BLaER1 (cell line): ENCODE measurements at regions not wholly inside any gene's neighbourhood (a gene's known extent, or its start where the extent isn't known, plus 50 kb on each side); places are given as distances from the start of the nearest gene placed in this dataset.

Source experiments
- H3K27ac ChIP-seq: shearing (Covaris generic); formaldehyde crosslinking; 2 replicates; pipeline ENCODE4 v1.8.1; 2022
- H3K27me3 ChIP-seq: shearing (Covaris generic); formaldehyde crosslinking; 2 replicates; pipeline ENCODE4 v1.8.1; 2022
- H3K36me3 ChIP-seq: shearing (Covaris generic); formaldehyde crosslinking; 2 replicates; pipeline ENCODE4 v1.8.1; 2022
- H3K4me1 ChIP-seq: shearing (Covaris generic); formaldehyde crosslinking; 2 replicates; pipeline ENCODE4 v1.8.1; 2022
- H3K4me2 ChIP-seq: shearing (Covaris generic); formaldehyde crosslinking; 2 replicates; pipeline ENCODE4 v1.8.1; 2022
- H3K4me3 ChIP-seq: shearing (Covaris generic); formaldehyde crosslinking; 2 replicates; pipeline ENCODE4 v1.8.1; 2022
- H3K9ac ChIP-seq: shearing (Covaris generic); formaldehyde crosslinking; 2 replicates; pipeline ENCODE4 v1.8.1; 2022
- H3K9me3 ChIP-seq: shearing (Covaris generic); formaldehyde crosslinking; 2 replicates; pipeline ENCODE4 v1.8.1; 2022
- H4K20me1 ChIP-seq: shearing (Covaris generic); formaldehyde crosslinking; 2 replicates; pipeline ENCODE4 v1.8.1; 2022
- Cebpa-rat ChIP-seq: shearing (Covaris generic); IDR thresholded peaks from 2 replicates; pipeline ENCODE4 v1.8.1; 2022

GRCh38 chr4:26162101-26162500 is 158.7 kb upstream of the RBPJ start:
- Histone ChIP-seq H4K20me1 (no peaks in the 10 kb centered on the region), H3K4me3 (no peak overlapping the region), H3K4me1 (no peaks in the 10 kb centered on the region), H3K9ac (no peak overlapping the region), H3K4me2 (no peak overlapping the region), H3K27me3 (no peaks in the 10 kb centered on the region), H3K36me3 (no peaks in the 10 kb centered on the region), H3K27ac (no peak overlapping the region), H3K9me3 (0 out of 2 replicates have a peak, but pooled peaks cover 5% of the 10 kb centered on the region)
- no peak for TF ChIP-seq Cebpa-rat

DNA sequence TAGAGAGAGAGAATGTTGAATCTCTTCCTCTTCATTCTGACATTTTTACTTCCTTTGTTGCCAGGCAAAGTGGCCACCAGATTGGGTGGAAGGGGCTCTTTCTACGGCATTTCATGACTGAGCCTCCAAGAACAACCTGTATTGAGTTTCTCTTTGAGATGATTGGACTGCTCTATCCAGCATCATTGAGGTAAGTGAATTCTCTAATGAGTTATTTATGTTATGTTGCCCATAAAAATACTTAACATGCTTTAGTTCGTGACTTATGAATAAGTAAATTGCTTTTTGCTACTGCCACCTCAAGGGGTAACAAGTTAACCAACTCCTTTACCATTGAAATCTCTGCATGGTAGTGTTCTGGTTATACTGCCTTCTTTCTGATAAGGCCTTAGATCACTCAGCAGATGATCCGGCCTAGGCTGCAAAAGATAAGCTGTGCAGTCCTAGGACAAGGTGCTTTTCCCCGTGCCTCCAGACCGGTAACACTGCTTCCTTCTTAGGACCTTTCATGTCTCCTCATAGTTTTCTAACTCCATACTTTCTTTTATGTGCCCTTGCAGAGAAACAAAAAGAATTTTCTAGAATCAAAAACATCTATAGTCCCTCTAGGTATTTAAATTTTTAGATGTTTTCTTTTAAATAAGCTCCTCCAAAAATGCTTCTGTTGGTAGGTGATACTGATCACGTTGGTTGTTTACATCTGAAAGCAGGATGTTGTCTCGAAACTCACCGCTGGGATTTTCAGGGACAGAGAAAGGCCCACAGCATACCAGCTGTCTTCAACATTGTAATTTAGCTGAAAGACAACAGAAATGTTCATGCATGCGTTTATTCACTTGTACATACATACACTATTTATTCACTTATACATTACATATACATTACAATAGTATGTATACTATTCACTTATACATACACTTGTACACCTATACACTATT is 157.1 kb upstream of the RBPJ start:
- no peak overlapping the region for H3K4me3 ChIP-seq
- no peaks in the 10 kb centered on the region for H4K20me1 ChIP-seq

DNA sequence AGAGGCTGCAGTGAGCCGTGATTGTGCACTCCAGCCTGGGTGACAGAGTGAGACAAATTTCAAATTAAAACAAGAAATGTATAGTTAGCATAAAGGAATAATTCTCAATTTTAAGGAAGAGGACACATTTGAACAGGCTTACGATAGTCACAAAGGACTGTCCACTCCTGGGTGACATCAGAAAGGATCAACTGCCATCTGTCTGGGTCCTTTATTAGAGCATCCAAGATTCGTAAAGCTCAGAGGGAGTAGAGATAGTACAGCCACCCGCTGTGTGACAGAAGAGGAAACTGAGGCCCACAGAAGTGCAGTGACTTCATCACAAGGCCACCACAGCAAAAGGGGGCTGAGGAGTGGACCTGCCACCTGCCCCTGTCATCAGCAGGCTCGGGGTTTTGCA is 149.3 kb upstream of the RBPJ start:
- no peak overlapping the region for H3K4me2 ChIP-seq
- no peak overlapping the region for H3K4me3 ChIP-seq
- no peaks in the 10 kb centered on the region for H3K36me3 ChIP-seq
- no peak for TF ChIP-seq Cebpa-rat
- H3K4me1 ChIP-seq, result no peaks in the 10 kb centered on the region
- H3K27ac ChIP-seq, result no peak overlapping the region
- no peaks in the 10 kb centered on the region for H3K27me3 ChIP-seq
- H3K9ac ChIP-seq, result no peak overlapping the region
- no peaks in the 10 kb centered on the region for H4K20me1 ChIP-seq
- H3K9me3 ChIP-seq, result 0 out of 2 replicates have a peak, but pooled peaks cover 5% of the 10 kb centered on the region

More for the DNA sequence above, 157.1 kb upstream of the RBPJ start:
- Histone ChIP-seq H3K4me1 (no peaks in the 10 kb centered on the region), H3K9me3 (0 out of 2 replicates have a peak, but pooled peaks cover 5% of the 10 kb centered on the region), H3K4me2 (no peak overlapping the region), H3K27me3 (no peaks in the 10 kb centered on the region), H3K27ac (no peak overlapping the region), H3K9ac (no peak overlapping the region), H3K36me3 (no peaks in the 10 kb centered on the region)
- TF ChIP-seq Cebpa-rat, result no peak

DNA sequence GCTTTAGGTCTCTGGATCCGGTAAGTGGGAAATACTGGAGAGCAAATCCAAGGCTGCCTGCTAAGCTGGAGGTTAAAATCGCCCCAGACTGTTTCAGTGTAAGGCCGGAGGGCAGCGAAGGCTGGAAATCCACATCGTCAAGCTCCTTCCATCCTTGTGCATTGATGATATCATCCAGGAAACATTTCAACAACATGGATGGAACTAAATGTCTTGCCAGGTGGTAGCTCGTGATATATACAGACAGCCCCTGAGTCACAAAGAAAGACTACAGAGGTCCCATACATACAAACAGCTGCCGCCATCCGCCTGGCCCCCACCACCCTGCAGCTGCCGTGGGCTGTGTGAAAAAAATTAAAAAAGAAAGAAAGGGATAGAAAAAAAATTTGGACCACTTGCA is 148.9 kb upstream of the RBPJ start:
- H3K4me2 ChIP-seq, result no peak overlapping the region
- no peak overlapping the region for H3K27ac ChIP-seq
- H3K27me3 ChIP-seq, result no peaks in the 10 kb centered on the region
- no peak for TF ChIP-seq Cebpa-rat
- H3K4me3 ChIP-seq, result no peak overlapping the region
- H3K4me1 ChIP-seq, result no peaks in the 10 kb centered on the region
- H3K36me3 ChIP-seq, result no peaks in the 10 kb centered on the region
- H4K20me1 ChIP-seq, result no peaks in the 10 kb centered on the region
- no peak overlapping the region for H3K9ac ChIP-seq
- 0 out of 2 replicates have a peak, but pooled peaks cover under 1% of the 10 kb centered on the region for H3K9me3 ChIP-seq

GRCh38 chr4:26173619-26174018 is 147.2 kb upstream of the RBPJ start:
- no peak overlapping the region for H3K4me3 ChIP-seq
- no peak overlapping the region for H3K4me2 ChIP-seq
- H3K9me3 ChIP-seq, result no peaks in the 10 kb centered on the region
- no peaks in the 10 kb centered on the region for H3K36me3 ChIP-seq
- no peaks in the 10 kb centered on the region for H4K20me1 ChIP-seq
- peaks cover 6% of the 10 kb centered on the region for H3K4me1 ChIP-seq
- no peaks in the 10 kb centered on the region for H3K27me3 ChIP-seq
- no peak overlapping the region for H3K9ac ChIP-seq
- TF ChIP-seq Cebpa-rat, result no peak
- no peak overlapping the region for H3K27ac ChIP-seq

- Histone ChIP-seq H3K4me3 (no peak overlapping the region), H3K36me3 (no peaks in the 10 kb centered on the region), H3K9ac (no peak overlapping the region), H4K20me1 (no peaks in the 10 kb centered on the region), H3K9me3 (no peaks in the 10 kb centered on the region), H3K27me3 (no peaks in the 10 kb centered on the region), H3K27ac (no peak overlapping the region), H3K4me1 (peaks cover 10% of the 10 kb centered on the region), H3K4me2 (no peak overlapping the region)
- no peak for TF ChIP-seq Cebpa-rat
Observed at GRCh38 chr4:26174027-26174426, 146.8 kb upstream of the RBPJ start.

DNA sequence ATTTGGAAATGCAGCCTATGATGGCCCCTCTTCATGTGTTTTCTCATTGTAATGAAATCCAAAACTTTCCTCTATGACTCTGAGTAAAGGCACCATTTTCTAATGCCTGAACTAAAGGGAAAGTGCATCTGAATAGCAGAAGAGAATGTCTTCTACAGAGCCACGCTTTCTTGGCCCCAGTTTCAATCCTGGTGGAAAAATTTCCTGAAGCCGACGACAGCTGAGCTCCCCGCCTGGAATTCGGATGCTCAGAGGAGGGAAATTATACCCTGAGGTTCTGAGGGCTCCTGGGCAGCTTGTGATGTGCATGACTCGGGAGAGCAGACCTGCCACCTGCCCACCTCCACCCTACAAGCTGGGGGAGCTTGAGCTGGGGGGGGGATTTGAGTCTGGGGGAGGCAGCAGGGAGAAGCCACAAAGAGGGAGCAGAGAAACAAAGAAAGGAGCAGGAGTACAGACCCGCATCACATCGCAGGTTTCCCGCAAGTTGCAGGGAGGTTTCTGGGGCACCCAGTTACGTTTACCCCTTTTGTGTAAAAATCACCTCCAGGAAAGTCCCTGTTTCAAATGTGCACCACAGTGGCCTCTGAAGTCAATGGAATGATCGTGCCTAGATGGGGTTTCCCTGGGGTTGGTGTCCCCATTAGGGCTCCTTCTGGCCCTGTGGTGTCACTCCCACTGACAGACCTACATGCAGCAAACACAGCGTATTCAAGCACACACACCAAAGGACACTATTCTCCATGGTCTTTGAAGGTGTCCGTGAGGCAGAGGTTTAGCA is 145.6 kb upstream of the RBPJ start:
- Histone ChIP-seq H3K27me3 (no peaks in the 10 kb centered on the region), H3K9ac (no peak overlapping the region), H3K4me2 (no peak overlapping the region), H3K36me3 (no peaks in the 10 kb centered on the region), H3K9me3 (no peaks in the 10 kb centered on the region), H3K27ac (no peak overlapping the region), H3K4me1 (peaks cover 15% of the 10 kb centered on the region), H3K4me3 (no peak overlapping the region), H4K20me1 (no peaks in the 10 kb centered on the region)
- TF ChIP-seq Cebpa-rat, result no peak

DNA sequence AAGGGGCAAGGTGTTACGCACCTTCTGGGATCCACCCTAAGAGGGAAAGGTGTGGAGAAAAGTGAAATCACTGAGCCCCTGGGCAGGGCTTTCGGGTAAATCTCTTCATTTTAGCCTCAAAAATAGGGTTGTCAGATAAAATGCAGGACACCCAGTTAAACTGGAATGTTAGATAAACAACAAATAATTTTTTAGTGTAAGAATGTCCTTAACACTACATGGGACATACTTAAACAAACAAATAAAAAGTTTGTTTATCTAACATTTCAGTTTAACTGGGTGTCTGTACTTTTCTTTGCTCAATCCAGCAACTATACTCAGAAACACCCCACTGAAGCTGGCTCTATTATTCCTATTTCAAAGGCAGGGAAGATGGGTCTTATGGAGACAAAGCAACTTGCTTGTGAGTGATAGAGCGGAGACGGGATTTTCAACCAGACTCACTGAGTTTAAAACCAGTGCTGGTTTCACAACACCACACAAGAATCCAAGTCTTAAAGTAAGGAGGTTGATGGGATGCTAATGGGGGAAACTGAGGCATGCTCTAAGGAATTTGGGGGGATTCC is 144.8 kb upstream of the RBPJ start:
- no peaks in the 10 kb centered on the region for H4K20me1 ChIP-seq
- peaks cover 15% of the 10 kb centered on the region for H3K4me1 ChIP-seq
- no peak overlapping the region for H3K4me3 ChIP-seq
- H3K36me3 ChIP-seq, result no peaks in the 10 kb centered on the region
- no peak overlapping the region for H3K27ac ChIP-seq
- TF ChIP-seq Cebpa-rat, result no peak
- H3K4me2 ChIP-seq, result no peak overlapping the region
- no peaks in the 10 kb centered on the region for H3K27me3 ChIP-seq
- H3K9ac ChIP-seq, result no peak overlapping the region
- H3K9me3 ChIP-seq, result no peaks in the 10 kb centered on the region

DNA sequence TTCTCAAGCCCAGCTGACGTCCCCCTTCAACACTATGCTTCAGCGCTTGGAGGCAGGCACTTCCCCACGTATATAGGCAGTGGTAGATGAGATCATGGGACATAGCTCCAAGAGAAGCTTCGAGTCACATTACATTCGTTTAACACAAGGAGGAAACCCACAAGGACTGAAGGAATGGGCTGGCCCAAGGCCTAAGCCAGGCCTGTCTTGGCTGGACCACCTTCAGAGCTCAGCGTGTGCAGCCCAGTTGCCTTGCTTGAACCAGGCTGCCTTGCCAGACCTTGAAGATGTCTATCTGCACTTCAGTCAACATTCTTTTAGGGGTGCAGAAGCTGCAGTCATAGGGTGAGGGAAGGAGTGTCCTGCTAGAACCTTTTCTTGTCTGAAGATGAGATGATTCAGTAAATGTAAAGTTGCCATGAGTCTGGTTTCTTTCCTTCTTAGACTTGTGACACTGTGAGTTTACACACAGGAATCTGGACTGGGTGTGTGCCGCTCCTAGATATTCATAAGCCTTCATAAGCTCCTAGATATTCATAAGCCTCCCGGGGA is 144.1 kb upstream of the RBPJ start:
- Histone ChIP-seq H3K27me3 (no peaks in the 10 kb centered on the region), H4K20me1 (no peaks in the 10 kb centered on the region), H3K27ac (no peak overlapping the region), H3K4me2 (no peak overlapping the region), H3K9me3 (no peaks in the 10 kb centered on the region), H3K9ac (no peak overlapping the region), H3K36me3 (no peaks in the 10 kb centered on the region), H3K4me1 (peaks cover 15% of the 10 kb centered on the region), H3K4me3 (no peak overlapping the region)
- no peak for TF ChIP-seq Cebpa-rat

DNA sequence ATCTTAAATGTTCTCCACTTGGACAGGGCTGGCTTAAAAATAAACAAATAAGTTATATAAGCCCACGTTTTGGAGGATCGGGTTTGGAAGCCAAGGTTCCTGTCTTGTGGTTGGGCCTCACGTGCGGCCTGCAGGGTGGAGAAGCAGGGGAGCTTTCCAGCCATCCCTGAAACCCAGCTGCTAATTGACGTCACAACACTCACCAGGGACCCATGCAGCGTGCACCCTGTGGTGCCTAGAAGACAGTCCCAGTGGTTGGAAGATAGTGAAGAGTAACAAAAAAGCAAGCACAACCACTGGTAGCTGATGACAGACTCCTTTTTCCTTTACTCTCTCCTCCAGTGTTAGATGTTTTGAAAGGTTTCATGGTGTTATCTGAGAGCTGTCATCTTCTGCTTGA is 142.0 kb upstream of the RBPJ start:
- peaks cover 15% of the 10 kb centered on the region for H3K4me1 ChIP-seq
- H3K27ac ChIP-seq, result no peak overlapping the region
- no peaks in the 10 kb centered on the region for H3K9me3 ChIP-seq
- H3K36me3 ChIP-seq, result no peaks in the 10 kb centered on the region
- no peak overlapping the region for H3K9ac ChIP-seq
- peak overlapping the region; percentile 59 for H3K4me2 ChIP-seq
- no peak for TF ChIP-seq Cebpa-rat
- no peak overlapping the region for H3K4me3 ChIP-seq
- H3K27me3 ChIP-seq, result no peaks in the 10 kb centered on the region
- no peaks in the 10 kb centered on the region for H4K20me1 ChIP-seq
